ENCODE measurements at regions not wholly inside any gene's neighbourhood (a gene's known extent, or its start where the extent isn't known, plus 50 kb on each side); places are given as distances from the start of the nearest gene placed in this dataset.

- Histone ChIP-seq H3K4me2 (no peak overlapping the region), H3K4me1 (ENCODE audit: control insufficient read depth in 1 of 2, insufficient read depth in 2 of 2, low read depth in 1 of 2, low read length in 1 of 2) (no peaks in the 10 kb centered on the region), H3K36me3 (replicated peaks in 1 of 2; ENCODE audit: control insufficient read depth in 1 of 2, insufficient read depth in 2 of 2, low read length in 1 of 2) (no peaks in the 10 kb centered on the region), H3K4me3 (ENCODE audit: low read depth in 2 of 2, low read length in 1 of 2) (no peak overlapping the region), H3K79me2 (ENCODE audit: insufficient read depth) (no peaks in the 10 kb centered on the region; the same call in 1 of the 2 replicates), H3K9me3 (no peaks in the 10 kb centered on the region), H3K9me2 (no peaks in the 10 kb centered on the region), H3K27me3 (ENCODE audit: insufficient read depth) (no peaks in the 10 kb centered on the region), H3K9ac (no peak overlapping the region), H3F3A (replicated peaks; ENCODE audit: insufficient read depth) (no peaks in the 10 kb centered on the region), H4K20me1 (ENCODE audit: insufficient read depth) (no peaks in the 10 kb centered on the region), H3K27ac (ENCODE audit: low read depth in 2 of 2, low read length in 1 of 2) (no peak overlapping the region), H2AFZ (ENCODE audit: low read depth) (no peak overlapping the region)
- no peak for DNase-seq
- no peak for TF ChIP-seq YY1 (IDR thresholded peaks at IDR 0.05; ENCODE audit: low read depth)
- TF ChIP-seq RAD21 (IDR thresholded peaks at IDR 0.05; ENCODE audit: low read length): no peak
- no peak for TF ChIP-seq SMC3 (IDR thresholded peaks at IDR 0.05; ENCODE audit: low read depth, low read length)
- TF ChIP-seq EZH2phosphoT487 (IDR thresholded peaks at IDR 0.05; ENCODE audit: borderline replicate concordance, low read depth): no peak
- TF ChIP-seq ELF1 (IDR thresholded peaks at IDR 0.05): no peak
- no peak for TF ChIP-seq RCOR1 (IDR thresholded peaks at IDR 0.05; ENCODE audit: low read length)
- TF ChIP-seq RFX5 (IDR thresholded peaks at IDR 0.05; ENCODE audit: low read length): no peak
- TF ChIP-seq GABPA (IDR thresholded peaks at IDR 0.05; ENCODE audit: low read depth): no peak
- no peak for TF ChIP-seq CTCF (IDR thresholded peaks at IDR 0.05)
- TF ChIP-seq JUND (IDR thresholded peaks at IDR 0.05): no peak
- ChIA-PET POLR2A (no interaction called here), CTCF (interaction anchor here (1.0 to 1.2 kb wide), 2 partner anchors 14 to 79 kb away, joined by 3 read pairs; no protein-coding TSS in a partner anchor)
- 30% methylated on average over 5 of the region's 5 CpGs for WGBS (ENCODE audit: low lambda C conversion rate)
Observed at GRCh38 chr2:15047184-15047583, 414.7 kb downstream of the LRATD1 start.

- H4K20me1 ChIP-seq (ENCODE audit: insufficient read depth): no peaks in the 10 kb centered on the region
- H3K9me2 ChIP-seq: no peaks in the 10 kb centered on the region
- H3K9ac ChIP-seq: no peak overlapping the region
- H3K4me3 ChIP-seq (ENCODE audit: low read depth in 2 of 2, low read length in 1 of 2): no peak overlapping the region
- H3F3A ChIP-seq (replicated peaks; ENCODE audit: insufficient read depth): no peaks in the 10 kb centered on the region
- ChIA-PET CTCF (interaction anchor here (1.0 to 2.7 kb wide), 4 partner anchors 10 to 529 kb away, joined by 3 to 15 read pairs (median 4); no protein-coding TSS in a partner anchor), POLR2A (no interaction called here)
- H3K36me3 ChIP-seq (replicated peaks in 1 of 2; ENCODE audit: control insufficient read depth in 1 of 2, insufficient read depth in 2 of 2, low read length in 1 of 2): no peaks in the 10 kb centered on the region
- H3K4me2 ChIP-seq: no peak overlapping the region
- 48% methylated on average over 6 of the region's 6 CpGs for WGBS (ENCODE audit: low lambda C conversion rate)
- TF ChIP-seq TEAD4 (IDR thresholded peaks at IDR 0.05; ENCODE audit: borderline replicate concordance, insufficient read depth) (no peak), REST (IDR thresholded peaks at IDR 0.05; ENCODE audit: low read depth, low read length) (no peak), MXI1 (IDR thresholded peaks at IDR 0.05; ENCODE audit: low read depth, low read length) (no peak), MEF2A (IDR thresholded peaks at IDR 0.05; ENCODE audit: borderline replicate concordance, low read depth) (no peak), USF2 (IDR thresholded peaks at IDR 0.05; ENCODE audit: borderline replicate concordance, low read depth, low read length) (no peak), NRF1 (IDR thresholded peaks at IDR 0.05; ENCODE audit: low read depth, low read length) (no peak), JUND (IDR thresholded peaks at IDR 0.05) (no peak), POLR2AphosphoS5 (IDR thresholded peaks at IDR 0.05; ENCODE audit: low read depth, low read length) (no peak), MAX (IDR thresholded peaks at IDR 0.05; ENCODE audit: low read depth) (no peak), FOSL2 (IDR thresholded peaks at IDR 0.05; ENCODE audit: borderline replicate concordance, low read depth) (no peak)
- H2AFZ ChIP-seq (ENCODE audit: low read depth): no peak overlapping the region
- no peaks in the 10 kb centered on the region; the same call in 1 of the 2 replicates for H3K79me2 ChIP-seq (ENCODE audit: insufficient read depth)
- H3K4me1 ChIP-seq (ENCODE audit: control insufficient read depth in 1 of 2, insufficient read depth in 2 of 2, low read depth in 1 of 2, low read length in 1 of 2): no peaks in the 10 kb centered on the region
- no peaks in the 10 kb centered on the region for H3K9me3 ChIP-seq
- H3K27me3 ChIP-seq (ENCODE audit: insufficient read depth): no peaks in the 10 kb centered on the region
- no peak overlapping the region for H3K27ac ChIP-seq (ENCODE audit: low read depth in 2 of 2, low read length in 1 of 2)
- DNase-seq: no peak
Observed at GRCh38 chr2:15048000-15048399, 415.5 kb downstream of the LRATD1 start.

All from SK-N-SH (cell line).